ENCODE measurements at regions not wholly inside any gene's neighbourhood (a gene's known extent, or its start where the extent isn't known, plus 50 kb on each side); places are given as distances from the start of the nearest gene placed in this dataset.
"Not testable (repeated sequence)": the region's sequence is repeated elsewhere in the genome, so short reads cannot be mapped to it uniquely, and the experiment has no call there.

- intact Hi-C loops (cut with DNase I) = no loop called here
- DNase-seq (no peak), ATAC-seq (ENCODE audit: poor library complexity) (no peak)
These were observed 71.2 kb upstream of the EPCAM start for GRCh38 chr2:47297767-47298425.

GRCh38 chr2:47295981-47296635, 73.0 kb upstream of the EPCAM start:
- ATAC-seq (ENCODE audit: poor library complexity) (no peak), DNase-seq (no peak)
- intact Hi-C loops (cut with DNase I) = no loop called here

- intact Hi-C loops (cut with DNase I) = no loop called here
- DNase-seq = no peak
- ATAC-seq (ENCODE audit: poor library complexity) = no peak
These were observed 73.8 kb upstream of the EPCAM start for GRCh38 chr2:47295131-47295980.

- intact Hi-C loops (cut with DNase I) = no loop called here
- no peak for ATAC-seq (ENCODE audit: poor library complexity)
These were observed 75.1 kb upstream of the EPCAM start for GRCh38 chr2:47293976-47294375.

GRCh38 chr2:47288864-47289263, 80.2 kb upstream of the EPCAM start:
- DNase-seq (no peak), ATAC-seq (ENCODE audit: poor library complexity) (no peak)
- intact Hi-C loops (cut with DNase I) = no loop called here

More at GRCh38 chr2:47293976-47294375, 75.1 kb upstream of the EPCAM start:
- no peak for DNase-seq

- intact Hi-C loops (cut with DNase I) = no loop called here
- ATAC-seq (ENCODE audit: poor library complexity) (peak; percentile 43), DNase-seq (no peak)
These were observed 85.5 kb upstream of the EPCAM start for GRCh38 chr2:47283659-47284058.

- intact Hi-C loops (cut with DNase I) = no loop called here
- DNase-seq (no peak), ATAC-seq (ENCODE audit: poor library complexity) (no peak)
These were observed 86.4 kb upstream of the EPCAM start for GRCh38 chr2:47282621-47283272.

GRCh38 chr2:47279525-47279924, 89.6 kb upstream of the EPCAM start:
- DNase-seq; intact Hi-C loops (cut with DNase I); ATAC-seq (ENCODE audit: poor library complexity): not testable (repeated sequence)

GRCh38 chr2:47277987-47278386, 91.1 kb upstream of the EPCAM start:
- DNase-seq (no peak), ATAC-seq (ENCODE audit: poor library complexity) (no peak)
- intact Hi-C loops (cut with DNase I) = no loop called here

GRCh38 chr2:47277187-47277586, 91.9 kb upstream of the EPCAM start:
- DNase-seq = no peak
- intact Hi-C loops (cut with DNase I) = no loop called here
- no peak for ATAC-seq (ENCODE audit: poor library complexity)

GRCh38 chr2:47276061-47276460, 93.0 kb upstream of the EPCAM start:
- intact Hi-C loops (cut with DNase I) = no loop called here
- ATAC-seq (ENCODE audit: poor library complexity) (no peak), DNase-seq (no peak)

- ATAC-seq (ENCODE audit: poor library complexity) (peak; percentile 21), DNase-seq (no peak)
- intact Hi-C loops (cut with DNase I) = loop anchor here (5.0 kb wide), 1 partner anchor 38 kb away; no protein-coding TSS in a partner anchor
These were observed 94.9 kb upstream of the EPCAM start for GRCh38 chr2:47274054-47274782.

- DNase-seq (no peak), ATAC-seq (ENCODE audit: poor library complexity) (peak; percentile 14)
- intact Hi-C loops (cut with DNase I) = loop anchor here (5.0 kb wide), 1 partner anchor 39 kb away; no protein-coding TSS in a partner anchor
These were observed 96.0 kb upstream of the EPCAM start for GRCh38 chr2:47272905-47273758.

GRCh38 chr2:47272031-47272864, 95.9 kb upstream of the CALM2 start:
- intact Hi-C loops (cut with DNase I) = loop anchor here (5.0 kb wide), 1 partner anchor 40 kb away; no protein-coding TSS in a partner anchor
- ATAC-seq (ENCODE audit: poor library complexity) (peak; percentile 88), DNase-seq (peak; percentile 84)

- ATAC-seq (ENCODE audit: poor library complexity) (no peak), DNase-seq (no peak)
- intact Hi-C loops (cut with DNase I) = loop anchor here (5.0 kb wide), 1 partner anchor 41 kb away; no protein-coding TSS in a partner anchor
These were observed 95.0 kb upstream of the CALM2 start for GRCh38 chr2:47271054-47272000.

All from Right ventricle myocardium superior (tissue), 1 donor.